Chondrocyte (in vitro differentiated cells): ENCODE measurements at regions not wholly inside any gene's neighbourhood (a gene's known extent, or its start where the extent isn't known, plus 50 kb on each side); places are given as distances from the start of the nearest gene placed in this dataset.
A peak's percentile ranks its signal among the peaks of the same experiment; 100 is the strongest.

Experiments used
- DNase-seq: peaks from one replicate; pipeline ENCODE4 v3.0.0; 2021; ENCODE audit warnings: mixed read lengths, low spot score
- H3K27ac Mint-ChIP-seq: one replicate; pipeline ENCODE4 v1.8.0; 2021; ENCODE audit warnings: mild to moderate bottlenecking, moderate library complexity, mixed read lengths; ENCODE audit not compliant: unreplicated experiment
- H3K27me3 Mint-ChIP-seq: 2 replicates; pipeline ENCODE4 v1.8.0; 2021; ENCODE audit warnings: low read depth, mixed read lengths
- H3K36me3 Mint-ChIP-seq: 2 replicates; pipeline ENCODE4 v1.8.0; 2021; ENCODE audit warnings: low read depth, mixed read lengths
- H3K4me1 Mint-ChIP-seq: 2 replicates; pipeline ENCODE4 v1.8.0; 2021; ENCODE audit warnings: low read depth, mild to moderate bottlenecking, mixed read lengths
- H3K4me3 Mint-ChIP-seq: one replicate; pipeline ENCODE4 v1.8.0; 2021; ENCODE audit warnings: mild to moderate bottlenecking, moderate library complexity, mixed read lengths; ENCODE audit not compliant: unreplicated experiment
- H3K9me3 Mint-ChIP-seq: 2 replicates; pipeline ENCODE4 v1.8.0; 2021; ENCODE audit warnings: low read depth, mixed read lengths
- CTCF ChIP-seq: fragments of 200-600 bp; sonication (generic); IDR thresholded peaks from 2 replicates; pipeline ENCODE4 v1.5.0; 2021; ENCODE audit warnings: antibody characterized with exemption, mild to moderate bottlenecking, moderate library complexity

- Mint-ChIP-seq H3K4me3 (no peak overlapping the region), H3K27ac (no peak overlapping the region), H3K4me1 (peaks cover 7% of the 10 kb centered on the region), H3K36me3 (no peaks in the 10 kb centered on the region), H3K27me3 (peaks cover 2% of the 10 kb centered on the region), H3K9me3 (peaks cover 23% of the 10 kb centered on the region)
- no peak for DNase-seq
- TF ChIP-seq CTCF: no peak
These were observed 491.9 kb downstream of the BCOR start for GRCh38 chrX:39605866-39606265.

DNA sequence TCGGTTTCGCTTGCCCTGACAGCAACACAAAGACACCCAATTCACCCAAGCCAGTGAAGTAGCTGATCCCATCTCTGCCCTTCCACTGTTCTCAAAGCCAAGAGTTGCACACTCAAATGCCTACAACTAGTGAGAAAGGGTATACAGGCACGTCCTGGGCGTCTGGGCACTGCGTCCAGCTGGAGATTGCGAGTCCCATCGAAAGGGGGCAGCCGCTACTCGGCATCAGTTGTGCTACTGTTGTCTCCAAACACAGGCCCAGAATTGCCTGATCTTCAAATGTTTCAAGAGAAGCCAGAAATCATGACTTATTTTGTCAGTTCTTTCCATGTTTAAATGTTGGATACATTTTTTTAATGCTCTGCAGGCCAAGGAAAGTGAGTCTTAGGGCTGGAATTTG lies 487.8 kb downstream of the BCOR start:
- TF ChIP-seq CTCF: no peak
- no peak overlapping the region for H3K27ac Mint-ChIP-seq
- no peak overlapping the region for H3K4me3 Mint-ChIP-seq
- H3K4me1 Mint-ChIP-seq: peaks cover 10% of the 10 kb centered on the region
- no peak for DNase-seq
- H3K9me3 Mint-ChIP-seq: peaks cover 20% of the 10 kb centered on the region
- H3K27me3 Mint-ChIP-seq: peaks cover 18% of the 10 kb centered on the region
- H3K36me3 Mint-ChIP-seq: no peaks in the 10 kb centered on the region

DNA sequence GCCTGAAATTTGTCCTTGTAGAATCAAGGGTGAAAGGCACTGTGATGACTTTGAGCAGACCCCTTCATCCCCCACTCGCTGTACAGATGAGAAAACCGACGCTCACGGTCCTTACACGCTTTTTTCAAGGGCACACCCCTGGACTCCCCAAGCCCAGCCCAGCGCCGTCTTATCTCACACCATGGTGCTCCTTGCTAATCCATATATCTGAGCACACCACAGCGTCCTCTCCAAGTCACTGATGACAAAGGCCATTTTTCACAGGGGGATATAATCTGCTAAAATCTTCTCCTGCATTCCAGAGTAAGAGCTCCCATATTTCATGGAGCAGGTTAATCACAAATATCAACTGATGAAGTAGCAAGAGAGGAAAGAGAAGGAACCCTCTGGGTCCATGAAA lies 486.3 kb downstream of the BCOR start:
- H3K27ac Mint-ChIP-seq: no peak overlapping the region
- no peak for TF ChIP-seq CTCF
- no peak for DNase-seq

GRCh38 chrX:39613482-39613995 lies 484.2 kb downstream of the BCOR start:
- Mint-ChIP-seq H3K27ac (no peak overlapping the region), H3K4me1 (peaks cover 10% of the 10 kb centered on the region), H3K4me3 (peak overlapping the region; percentile 49), H3K27me3 (peaks cover 29% of the 10 kb centered on the region), H3K36me3 (peaks cover 1% of the 10 kb centered on the region), H3K9me3 (peaks cover 13% of the 10 kb centered on the region)
- no peak for DNase-seq
- no peak for TF ChIP-seq CTCF

More for the DNA sequence above, 486.3 kb downstream of the BCOR start:
- H3K36me3 Mint-ChIP-seq: no peaks in the 10 kb centered on the region
- H3K27me3 Mint-ChIP-seq: peaks cover 20% of the 10 kb centered on the region
- peaks cover 15% of the 10 kb centered on the region for H3K9me3 Mint-ChIP-seq
- H3K4me1 Mint-ChIP-seq: peaks cover 10% of the 10 kb centered on the region
- no peak overlapping the region for H3K4me3 Mint-ChIP-seq

DNA sequence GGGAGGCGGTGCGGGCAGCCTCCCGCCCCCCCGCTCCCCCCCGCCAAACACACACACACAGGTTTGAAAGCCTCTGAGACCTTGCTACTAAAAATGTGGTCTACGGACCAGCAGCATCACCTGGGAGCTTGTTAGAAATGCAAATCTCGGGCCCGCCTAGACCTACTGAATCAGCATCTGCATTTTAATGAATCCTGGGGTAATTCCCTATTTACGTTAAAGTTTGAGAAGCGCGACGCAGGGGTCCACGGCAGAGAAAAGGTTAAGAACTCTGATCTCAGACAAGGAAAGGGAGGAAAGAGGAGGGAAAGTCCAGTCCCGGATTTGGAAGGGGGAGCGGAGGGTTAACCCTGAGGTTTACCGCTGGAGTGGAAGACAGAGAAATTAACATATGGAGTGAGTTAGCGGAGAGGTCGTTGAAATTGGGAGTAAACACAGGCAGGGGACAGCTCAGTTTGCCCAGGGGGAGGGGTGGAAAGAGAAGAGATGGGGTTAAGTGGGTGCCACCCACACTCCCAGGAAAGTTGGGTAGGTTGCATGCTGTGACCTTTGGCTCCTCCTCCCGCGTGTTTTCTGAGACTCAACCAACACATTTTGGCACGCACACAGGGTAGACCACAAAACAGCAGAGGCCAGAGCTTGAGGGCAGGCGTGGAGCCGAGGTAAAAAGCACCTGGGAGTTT lies 483.6 kb downstream of the BCOR start:
- H3K9me3 Mint-ChIP-seq: peaks cover 13% of the 10 kb centered on the region
- H3K27ac Mint-ChIP-seq: no peak overlapping the region
- H3K36me3 Mint-ChIP-seq: peaks cover 1% of the 10 kb centered on the region
- no peak for DNase-seq
- H3K4me1 Mint-ChIP-seq: peaks cover 10% of the 10 kb centered on the region
- TF ChIP-seq CTCF: no peak
- H3K4me3 Mint-ChIP-seq: no peak overlapping the region
- peaks cover 27% of the 10 kb centered on the region for H3K27me3 Mint-ChIP-seq
